ENCODE measurements at regions not wholly inside any gene's neighbourhood (a gene's known extent, or its start where the extent isn't known, plus 50 kb on each side); places are given as distances from the start of the nearest gene placed in this dataset.

DNA sequence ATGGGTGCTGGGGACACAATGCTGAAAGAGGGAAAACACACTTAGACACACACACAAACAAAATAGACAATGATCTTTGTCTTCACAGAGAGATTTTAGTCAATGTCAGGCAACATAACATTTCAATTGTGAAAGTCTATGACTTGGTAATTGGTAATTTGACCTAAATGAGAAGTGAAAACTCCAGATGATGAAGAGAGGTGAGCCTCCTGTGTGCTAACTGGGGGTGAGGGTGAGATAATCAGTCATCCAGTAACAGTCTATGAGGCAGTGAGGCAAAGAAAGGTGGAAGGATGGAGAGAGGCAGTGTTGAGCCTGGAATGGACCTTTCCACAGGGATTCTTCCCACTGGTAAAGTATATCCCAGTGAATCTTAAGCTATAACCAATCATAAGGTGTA is 744.2 kb downstream of the MAFB start:
- CTCF ChIA-PET, result no interaction called here
- Histone ChIP-seq H3K9me3 (ENCODE audit: control insufficient read depth, insufficient read depth, low read length) (no peaks in the 10 kb centered on the region), H3K4me3 (ENCODE audit: low read depth, low read length) (no peak overlapping the region), H3K27me3 (ENCODE audit: control insufficient read depth, insufficient read depth, low read length) (no peaks in the 10 kb centered on the region), H3K27ac (ENCODE audit: low read depth, low read length) (no peak overlapping the region)
- POLR2A ChIA-PET, result no interaction called here
- no peak for DNase-seq (ENCODE audit: low read depth, low spot score)
- TF ChIP-seq, protein P1, sequence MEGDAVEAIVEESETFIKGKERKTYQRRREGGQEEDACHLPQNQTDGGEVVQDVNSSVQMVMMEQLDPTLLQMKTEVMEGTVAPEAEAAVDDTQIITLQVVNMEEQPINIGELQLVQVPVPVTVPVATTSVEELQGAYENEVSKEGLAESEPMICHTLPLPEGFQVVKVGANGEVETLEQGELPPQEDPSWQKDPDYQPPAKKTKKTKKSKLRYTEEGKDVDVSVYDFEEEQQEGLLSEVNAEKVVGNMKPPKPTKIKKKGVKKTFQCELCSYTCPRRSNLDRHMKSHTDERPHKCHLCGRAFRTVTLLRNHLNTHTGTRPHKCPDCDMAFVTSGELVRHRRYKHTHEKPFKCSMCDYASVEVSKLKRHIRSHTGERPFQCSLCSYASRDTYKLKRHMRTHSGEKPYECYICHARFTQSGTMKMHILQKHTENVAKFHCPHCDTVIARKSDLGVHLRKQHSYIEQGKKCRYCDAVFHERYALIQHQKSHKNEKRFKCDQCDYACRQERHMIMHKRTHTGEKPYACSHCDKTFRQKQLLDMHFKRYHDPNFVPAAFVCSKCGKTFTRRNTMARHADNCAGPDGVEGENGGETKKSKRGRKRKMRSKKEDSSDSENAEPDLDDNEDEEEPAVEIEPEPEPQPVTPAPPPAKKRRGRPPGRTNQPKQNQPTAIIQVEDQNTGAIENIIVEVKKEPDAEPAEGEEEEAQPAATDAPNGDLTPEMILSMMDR (IDR thresholded peaks at IDR 0.05; ENCODE audit: low read depth, low read length), result no peak

GRCh38 chr20:39943336-39943735 is 745.7 kb downstream of the MAFB start:
- Histone ChIP-seq H3K4me3 (ENCODE audit: low read depth, low read length) (no peak overlapping the region), H3K27me3 (ENCODE audit: control insufficient read depth, insufficient read depth, low read length) (no peaks in the 10 kb centered on the region), H3K27ac (ENCODE audit: low read depth, low read length) (no peak overlapping the region), H3K9me3 (ENCODE audit: control insufficient read depth, insufficient read depth, low read length) (no peaks in the 10 kb centered on the region)
- POLR2A ChIA-PET, result no interaction called here
- CTCF ChIA-PET, result interaction anchor here (1.7 kb wide), 1 partner anchor 69 kb away, joined by 4 read pairs; no protein-coding TSS in a partner anchor
- no peak for DNase-seq (ENCODE audit: low read depth, low spot score)
- TF ChIP-seq, protein P1 (IDR thresholded peaks at IDR 0.05; ENCODE audit: low read depth, low read length), result no peak

- Histone ChIP-seq H3K9me3 (ENCODE audit: control insufficient read depth, insufficient read depth, low read length) (no peaks in the 10 kb centered on the region), H3K27me3 (ENCODE audit: control insufficient read depth, insufficient read depth, low read length) (no peaks in the 10 kb centered on the region), H3K4me3 (ENCODE audit: low read depth, low read length) (no peak overlapping the region), H3K27ac (ENCODE audit: low read depth, low read length) (no peak overlapping the region)
- no peak for DNase-seq (ENCODE audit: low read depth, low spot score)
- TF ChIP-seq, protein P1 (IDR thresholded peaks at IDR 0.05; ENCODE audit: low read depth, low read length), result no peak
- ChIA-PET CTCF (no interaction called here), POLR2A (no interaction called here)
These were observed 747.8 kb downstream of the MAFB start for GRCh38 chr20:39941245-39941644.

DNA sequence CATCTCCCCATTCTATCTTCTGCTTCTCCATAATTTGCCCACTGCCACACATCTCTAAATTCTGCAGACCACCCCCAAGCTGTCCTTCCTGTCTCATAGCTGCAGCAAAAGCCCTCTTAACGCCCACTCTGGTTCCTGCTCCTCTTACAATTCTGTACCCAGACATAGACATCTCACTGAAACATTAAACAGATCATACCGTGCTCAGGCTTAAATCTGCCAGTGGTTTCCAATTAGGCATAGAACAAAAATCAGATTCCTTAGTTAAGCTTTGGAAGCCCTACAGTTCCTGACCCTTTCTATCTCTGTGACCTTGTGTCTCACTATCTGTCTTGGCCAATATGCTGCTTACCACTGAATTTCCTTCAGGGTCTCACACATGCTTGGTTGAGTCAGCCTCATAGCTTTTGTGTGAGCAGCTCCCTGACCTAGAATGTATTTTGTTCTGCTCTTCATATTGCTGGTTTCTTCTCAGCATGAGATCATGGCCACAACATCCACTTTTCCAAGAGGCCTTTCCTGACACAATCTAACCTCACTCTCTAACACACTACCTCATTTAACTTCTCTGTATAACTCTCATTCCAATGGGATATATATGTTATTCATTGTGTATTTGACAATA is 749.7 kb downstream of the MAFB start:
- DNase-seq (ENCODE audit: low read depth, low spot score), result no peak
- Histone ChIP-seq H3K4me3 (ENCODE audit: low read depth, low read length) (no peak overlapping the region), H3K9me3 (ENCODE audit: control insufficient read depth, insufficient read depth, low read length) (no peaks in the 10 kb centered on the region), H3K27me3 (ENCODE audit: control insufficient read depth, insufficient read depth, low read length) (no peaks in the 10 kb centered on the region), H3K27ac (ENCODE audit: low read depth, low read length) (no peak overlapping the region)
- TF ChIP-seq, protein P1 (IDR thresholded peaks at IDR 0.05; ENCODE audit: low read depth, low read length), result no peak
- ChIA-PET CTCF (no interaction called here), POLR2A (no interaction called here)

DNA sequence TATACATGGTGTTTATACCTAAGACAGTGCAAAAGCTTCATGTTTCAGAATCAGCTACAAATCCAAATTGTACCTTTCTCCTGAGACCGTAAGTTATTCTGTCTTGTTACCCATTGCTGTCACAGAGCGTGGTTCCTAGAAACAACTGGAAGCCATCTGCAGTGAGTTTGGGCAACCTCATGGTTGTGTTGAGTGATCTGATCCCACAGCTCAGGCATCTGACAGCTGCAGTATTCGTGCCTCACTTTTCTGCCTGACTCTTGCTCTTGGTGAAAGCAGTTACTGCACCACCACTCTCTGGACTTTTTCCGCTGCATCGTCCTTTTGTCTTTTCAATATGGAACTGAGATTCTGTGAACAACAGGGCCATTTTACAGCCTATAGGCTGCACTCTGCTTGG is 752.6 kb downstream of the MAFB start:
- ChIA-PET POLR2A (no interaction called here), CTCF (no interaction called here)
- Histone ChIP-seq H3K27ac (ENCODE audit: low read depth, low read length) (no peak overlapping the region), H3K4me3 (ENCODE audit: low read depth, low read length) (no peak overlapping the region), H3K27me3 (ENCODE audit: control insufficient read depth, insufficient read depth, low read length) (no peaks in the 10 kb centered on the region), H3K9me3 (ENCODE audit: control insufficient read depth, insufficient read depth, low read length) (no peaks in the 10 kb centered on the region)
- DNase-seq (ENCODE audit: low read depth, low spot score), result no peak
- TF ChIP-seq, protein P1 (IDR thresholded peaks at IDR 0.05; ENCODE audit: low read depth, low read length), result no peak

All from AG04450 (cell line).